Fibroblast of skin of right biceps (primary cell): ENCODE measurements at regions not wholly inside any gene's neighbourhood (a gene's known extent, or its start where the extent isn't known, plus 50 kb on each side); places are given as distances from the start of the nearest gene placed in this dataset.

Experiments
- DNase-seq: peaks from one replicate; pipeline ENCODE4 v3.0.0-alpha.2; 2013

- DNase-seq = peak; percentile 30
These were observed 174.3 kb upstream of the TNFAIP3 start for GRCh38 chr6:137692806-137693205.

- DNase-seq = no peak
These were observed 173.3 kb upstream of the TNFAIP3 start for GRCh38 chr6:137693711-137694110.

GRCh38 chr6:137696765-137697164 lies 170.3 kb upstream of the TNFAIP3 start:
- no peak for DNase-seq

GRCh38 chr6:137697267-137697938 lies 169.7 kb upstream of the TNFAIP3 start:
- peak; percentile 74 for DNase-seq

GRCh38 chr6:137698636-137699030 lies 168.4 kb upstream of the TNFAIP3 start:
- peak; percentile 30 for DNase-seq

GRCh38 chr6:137699031-137699683 lies 167.9 kb upstream of the TNFAIP3 start:
- DNase-seq = peak; percentile 44

- DNase-seq = no peak
These were observed 166.9 kb upstream of the TNFAIP3 start for GRCh38 chr6:137700161-137700560.

- DNase-seq = no peak
These were observed 166.1 kb upstream of the TNFAIP3 start for GRCh38 chr6:137700751-137701477.

- DNase-seq = no peak
These were observed 165.1 kb upstream of the TNFAIP3 start for GRCh38 chr6:137701942-137702341.

GRCh38 chr6:137702791-137703424 lies 164.2 kb upstream of the TNFAIP3 start:
- DNase-seq = no peak

- DNase-seq = no peak
These were observed 162.3 kb upstream of the TNFAIP3 start for GRCh38 chr6:137704802-137705159.

GRCh38 chr6:137705160-137706082 lies 161.6 kb upstream of the TNFAIP3 start:
- peak; percentile 53 for DNase-seq

- DNase-seq = no peak
These were observed 160.8 kb upstream of the TNFAIP3 start for GRCh38 chr6:137706083-137706750.

- DNase-seq = no peak
These were observed 159.9 kb upstream of the TNFAIP3 start for GRCh38 chr6:137707038-137707589.

- peak; percentile 83 for DNase-seq
These were observed 159.3 kb upstream of the TNFAIP3 start for GRCh38 chr6:137707590-137708360.

GRCh38 chr6:137708481-137708880 lies 158.6 kb upstream of the TNFAIP3 start:
- no peak for DNase-seq

- DNase-seq = peak; percentile 54
These were observed 157.4 kb upstream of the TNFAIP3 start for GRCh38 chr6:137709424-137710236.

- no peak for DNase-seq
These were observed 155.1 kb upstream of the TNFAIP3 start for GRCh38 chr6:137711972-137712371.

- DNase-seq = no peak
These were observed 154.5 kb upstream of the TNFAIP3 start for GRCh38 chr6:137712587-137712986.

GRCh38 chr6:137715589-137716045 lies 151.4 kb upstream of the TNFAIP3 start:
- DNase-seq = peak; percentile 67
